ENCODE measurements at regions not wholly inside any gene's neighbourhood (a gene's known extent, or its start where the extent isn't known, plus 50 kb on each side); places are given as distances from the start of the nearest gene placed in this dataset.

DNA sequence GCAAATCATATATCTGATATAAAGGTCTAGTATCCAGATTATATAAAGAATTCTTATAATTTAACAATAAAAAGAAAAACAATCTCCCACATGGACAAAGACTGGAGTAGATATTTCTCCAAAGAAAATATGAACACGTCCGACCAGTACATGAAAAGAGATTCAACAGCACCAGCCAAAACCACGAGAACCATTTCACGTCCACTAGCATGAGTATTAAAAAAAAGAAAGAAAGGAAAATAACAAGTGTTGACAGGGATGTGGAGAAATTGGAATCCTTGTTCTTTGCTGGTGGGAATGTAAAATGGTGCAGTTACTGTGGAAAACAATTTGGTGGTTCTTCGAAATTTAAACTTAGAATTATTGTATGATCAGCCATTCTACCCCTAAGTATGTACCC lies 432.7 kb upstream of the TRIB2 start:
- DNase-seq (ENCODE audit: low spot score): no peak

DNA sequence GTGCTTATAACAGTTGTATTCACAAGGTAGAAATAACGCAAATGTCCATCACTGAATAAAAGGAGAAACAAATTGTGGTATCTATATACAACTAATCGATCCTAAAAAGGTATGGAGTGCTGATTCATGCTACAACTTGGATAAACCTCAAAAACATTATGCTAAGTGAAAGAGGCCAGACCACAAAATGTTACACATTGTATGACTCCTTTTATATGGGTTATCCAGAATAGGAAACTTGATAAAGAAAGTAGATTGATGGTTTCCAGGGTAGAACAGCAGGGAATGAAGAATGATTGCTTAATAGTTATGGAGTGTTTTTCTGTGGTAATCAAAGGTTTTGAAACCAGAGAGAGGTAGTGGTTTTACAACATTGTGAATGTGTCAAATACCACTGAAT lies 432.2 kb upstream of the TRIB2 start:
- no peak for DNase-seq (ENCODE audit: low spot score)

DNA sequence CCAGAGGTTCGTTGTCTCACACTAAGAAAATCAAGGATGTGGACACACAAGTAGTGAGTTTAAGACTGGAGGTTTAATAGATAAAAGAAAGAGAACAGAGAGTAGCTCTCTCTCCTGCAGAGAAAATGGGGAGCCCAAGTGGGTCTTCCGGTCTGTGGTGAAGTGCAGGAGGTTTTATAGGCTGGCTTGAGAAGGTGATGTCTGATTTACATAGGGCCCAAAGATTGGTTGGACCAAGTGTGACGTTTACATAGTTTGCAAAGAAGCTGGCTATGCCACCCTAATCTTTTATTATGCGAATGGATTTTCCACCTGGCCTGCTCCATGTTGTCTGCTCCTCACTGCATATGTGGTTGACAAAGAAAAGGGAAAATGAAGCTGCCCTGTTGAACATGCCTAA lies 430.4 kb upstream of the TRIB2 start:
- DNase-seq (ENCODE audit: low spot score): no peak

- DNase-seq (ENCODE audit: low spot score): no peak
Measured at GRCh38 chr2:12287220-12287751, 429.4 kb upstream of the TRIB2 start.

DNA sequence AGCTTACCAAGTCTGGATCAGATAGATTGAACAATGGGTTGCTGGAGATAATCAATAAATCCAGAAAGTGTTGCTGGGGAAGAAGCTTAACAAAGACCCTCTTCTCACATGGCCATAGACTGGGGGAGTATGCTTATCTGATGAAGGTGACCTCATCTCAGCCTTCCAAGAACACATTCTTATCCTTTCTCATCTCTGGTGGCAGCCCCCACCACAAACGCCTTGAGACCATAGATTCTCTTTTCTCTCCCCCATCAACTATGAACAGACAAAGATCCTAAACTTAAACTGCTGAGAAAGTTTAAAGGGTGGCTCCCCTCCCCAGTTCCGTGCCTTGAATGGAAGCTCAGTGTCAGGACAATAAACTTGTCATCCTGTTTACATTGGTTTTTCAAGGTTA lies 428.7 kb upstream of the TRIB2 start:
- DNase-seq (ENCODE audit: low spot score): no peak

DNA sequence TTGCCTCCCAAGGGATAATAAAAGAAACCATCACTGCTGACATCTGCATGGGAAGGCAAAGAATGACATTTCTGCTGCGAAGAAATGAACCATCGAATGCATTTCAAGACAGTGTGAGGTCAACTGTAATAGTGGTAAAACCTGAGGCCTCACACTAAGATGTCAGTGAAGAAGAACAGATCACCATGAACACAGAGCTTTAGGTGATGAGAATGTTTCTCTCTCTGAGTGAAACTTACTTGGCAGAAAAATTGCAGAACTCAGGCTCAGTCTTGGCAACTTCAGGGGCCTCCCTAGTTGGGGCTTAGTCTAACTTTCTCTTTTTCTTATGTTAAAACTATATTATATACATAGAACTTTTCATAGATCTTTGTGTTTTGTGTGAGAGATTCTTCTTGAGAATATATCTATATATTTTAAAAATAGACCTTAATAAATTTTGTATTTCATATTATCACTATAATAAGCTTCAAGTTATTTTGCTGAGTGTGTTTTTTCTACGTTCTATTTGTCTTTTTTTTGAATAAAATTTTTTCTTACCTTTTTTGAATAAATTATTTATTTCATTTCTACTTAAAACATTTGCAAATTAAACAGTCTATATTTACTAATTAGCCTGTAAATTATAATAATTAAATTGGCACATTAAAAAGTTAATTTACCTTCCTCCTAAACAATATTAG lies 427.5 kb upstream of the TRIB2 start:
- no peak for DNase-seq (ENCODE audit: low spot score)

DNA sequence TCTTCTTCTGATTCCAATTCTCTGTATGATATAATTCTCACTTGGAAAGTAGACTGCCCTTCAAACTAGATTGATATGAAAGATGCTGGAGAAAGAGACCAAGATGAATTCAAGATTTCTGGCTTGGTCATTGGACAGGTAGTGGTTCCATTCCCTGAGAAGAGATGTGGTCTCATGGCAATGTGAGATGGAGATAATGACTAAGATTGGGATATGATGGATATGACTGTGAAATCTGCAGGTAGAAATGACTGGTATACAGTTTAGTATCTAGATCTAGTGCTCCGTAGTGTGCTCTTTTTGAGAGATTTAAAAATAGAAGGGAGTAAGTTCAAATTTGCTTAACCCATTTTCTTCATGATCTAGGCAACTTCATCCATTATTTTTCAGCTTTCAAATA lies 425.4 kb upstream of the TRIB2 start:
- no peak for DNase-seq (ENCODE audit: low spot score)

DNA sequence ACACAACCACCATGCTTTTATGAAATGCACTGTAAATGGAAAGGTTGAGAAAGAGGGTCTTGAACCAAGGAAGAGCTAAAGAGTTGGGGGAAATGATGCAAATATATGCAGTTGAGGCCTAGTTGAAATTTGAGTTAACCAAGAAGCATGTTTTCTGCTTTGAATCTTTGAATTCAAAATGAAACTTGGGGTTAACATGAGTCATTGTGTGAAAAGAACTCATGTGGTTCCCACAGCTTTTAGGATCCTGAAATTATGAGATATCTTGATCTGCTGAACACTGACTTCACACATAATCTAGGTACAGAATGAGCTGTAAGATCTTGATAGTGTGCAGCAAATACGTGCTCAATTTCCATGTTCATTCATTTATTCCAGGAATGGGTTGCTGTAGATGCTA lies 422.9 kb upstream of the TRIB2 start:
- no peak for DNase-seq (ENCODE audit: low spot score)

DNA sequence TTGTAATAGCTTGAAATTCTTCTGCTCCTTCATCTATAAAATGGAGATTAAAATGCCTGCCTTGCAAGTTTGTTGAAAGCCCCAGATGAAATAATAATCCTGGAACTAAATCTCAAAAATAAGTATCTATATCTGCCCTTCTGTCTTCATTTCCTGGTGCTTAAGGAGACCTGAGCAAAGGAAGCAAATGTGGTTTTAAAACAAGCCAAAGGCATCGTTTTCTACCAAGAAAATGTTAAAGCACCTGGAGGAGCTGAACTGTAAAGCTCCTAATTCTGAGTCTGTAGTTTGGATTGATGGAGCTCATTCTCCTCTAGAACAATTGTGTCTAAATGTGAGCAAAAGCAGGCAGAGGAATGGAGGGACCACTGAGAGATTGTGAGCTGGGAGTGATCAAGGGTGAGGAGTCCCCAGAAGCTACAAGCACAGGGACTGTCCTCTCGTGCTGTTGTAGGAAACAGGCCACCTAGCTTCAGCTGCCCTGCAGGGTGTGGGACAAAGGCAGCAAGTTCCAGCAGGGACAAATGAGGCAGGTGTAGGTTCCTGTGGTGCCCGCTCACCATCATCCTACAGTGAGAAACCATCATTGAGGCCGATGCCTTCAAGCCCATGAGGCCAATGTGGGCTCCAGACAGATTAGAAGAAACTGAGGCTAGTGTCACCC lies 420.7 kb upstream of the TRIB2 start:
- no peak for DNase-seq (ENCODE audit: low spot score)

DNA sequence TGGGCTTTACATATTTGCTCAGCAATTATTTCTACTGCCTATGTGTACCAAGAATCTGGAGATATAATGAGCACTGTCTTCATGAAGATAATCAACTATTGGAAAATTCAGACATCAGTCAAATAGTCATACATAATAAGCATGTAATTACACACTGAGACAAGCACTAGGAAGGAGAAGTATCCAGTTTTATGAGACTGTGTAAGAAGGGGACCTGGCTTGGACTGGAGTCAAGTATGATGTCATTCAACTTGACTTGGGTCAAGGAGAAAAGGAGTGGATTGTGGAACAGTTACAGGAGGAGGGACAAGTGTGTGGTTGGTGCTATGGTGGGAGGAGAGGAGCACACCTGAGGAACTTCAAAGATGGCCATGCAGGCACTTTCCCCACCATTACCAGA lies 419.8 kb upstream of the TRIB2 start:
- no peak for DNase-seq (ENCODE audit: low spot score)

DNA sequence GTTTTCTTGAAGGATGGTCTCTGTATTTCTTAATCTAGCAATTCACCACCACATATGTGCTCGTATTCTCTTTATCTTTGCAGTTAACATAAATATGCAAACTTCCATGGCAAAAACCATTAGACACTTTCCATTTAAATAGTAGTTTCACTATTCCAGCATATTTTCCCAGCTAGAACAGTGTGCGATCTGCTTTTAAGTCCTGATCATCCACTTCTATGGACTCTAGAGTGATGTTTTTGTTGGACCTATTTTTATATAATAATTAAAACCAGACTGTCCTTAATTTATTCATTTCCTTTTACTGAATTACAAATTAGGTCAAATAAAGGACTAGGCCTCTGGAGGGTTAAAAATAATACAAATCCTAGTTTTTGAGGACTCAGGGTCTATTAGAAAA lies 418.4 kb upstream of the TRIB2 start:
- DNase-seq (ENCODE audit: low spot score): no peak

GRCh38 chr2:12299431-12299830 lies 417.3 kb upstream of the TRIB2 start:
- DNase-seq (ENCODE audit: low spot score): no peak

DNA sequence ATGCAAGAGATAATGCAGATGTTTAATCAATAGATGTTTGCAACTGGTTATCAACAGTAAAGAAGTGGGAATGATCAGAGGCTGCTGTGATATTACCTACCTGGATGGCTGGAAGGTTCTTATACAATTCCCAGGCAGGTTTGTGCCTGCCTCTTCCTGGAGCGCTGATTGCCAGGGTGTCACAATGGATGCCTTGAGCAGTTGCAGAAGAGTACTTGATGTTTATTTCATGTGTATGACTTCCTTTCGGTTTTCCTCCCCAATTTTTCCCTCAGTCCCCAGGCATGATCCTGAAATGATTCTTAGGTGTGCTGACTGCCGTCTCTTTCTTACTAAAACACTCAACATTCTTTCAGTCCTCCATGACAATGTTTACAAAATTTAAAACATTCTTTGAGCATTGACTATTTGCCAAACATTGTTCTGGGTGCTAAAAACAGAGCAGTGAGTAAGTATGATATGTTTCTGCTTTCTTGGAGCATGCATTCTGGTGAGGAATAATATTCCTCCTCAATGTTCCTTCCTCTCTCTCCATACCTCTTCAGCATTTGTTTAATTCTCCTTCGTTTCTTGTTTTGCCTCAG lies 416.6 kb upstream of the TRIB2 start:
- no peak for DNase-seq (ENCODE audit: low spot score)

DNA sequence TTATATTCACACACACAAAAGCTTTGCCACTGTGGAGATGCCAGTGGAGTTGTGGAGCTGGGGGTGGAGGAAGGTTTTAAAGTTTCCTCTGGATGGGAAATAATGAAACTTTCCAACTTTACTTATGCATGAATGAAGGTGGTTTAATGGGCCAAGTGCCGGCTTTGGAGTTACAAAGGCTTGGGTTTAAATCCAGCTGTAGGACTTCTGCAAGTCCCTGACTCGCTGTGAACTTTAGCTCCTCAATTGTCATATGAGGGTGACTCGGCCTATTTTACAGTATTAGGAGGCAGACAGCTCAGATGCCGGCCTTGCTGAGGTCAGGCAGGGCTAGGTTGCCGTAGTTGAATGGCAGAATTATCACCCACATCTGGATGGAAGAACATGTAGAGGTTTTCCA lies 415.8 kb upstream of the TRIB2 start:
- DNase-seq (ENCODE audit: low spot score): no peak

DNA sequence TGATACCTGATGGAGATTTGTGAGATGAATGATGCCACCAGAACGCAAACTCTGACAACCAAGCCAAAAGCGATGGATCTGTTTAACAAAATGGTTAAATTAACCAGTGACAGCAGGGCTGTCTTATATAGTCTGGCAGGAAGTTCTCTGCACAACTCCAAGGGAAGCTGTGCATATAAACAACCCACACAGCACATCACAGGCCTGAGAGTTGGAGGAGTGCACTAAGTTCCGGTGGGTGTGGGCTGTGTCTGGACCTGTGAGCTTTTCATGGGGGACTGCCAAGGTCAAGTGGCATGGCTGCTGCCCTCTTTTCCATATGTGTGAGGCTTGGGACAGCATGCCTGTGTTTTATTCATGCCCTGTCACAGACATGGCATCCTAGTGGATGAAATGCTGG lies 414.6 kb upstream of the TRIB2 start:
- DNase-seq (ENCODE audit: low spot score): no peak

- no peak for DNase-seq (ENCODE audit: low spot score)
Measured at GRCh38 chr2:12302691-12303090, 414.0 kb upstream of the TRIB2 start.

GRCh38 chr2:12303181-12304030 lies 413.3 kb upstream of the TRIB2 start:
- DNase-seq (ENCODE audit: low spot score): no peak

DNA sequence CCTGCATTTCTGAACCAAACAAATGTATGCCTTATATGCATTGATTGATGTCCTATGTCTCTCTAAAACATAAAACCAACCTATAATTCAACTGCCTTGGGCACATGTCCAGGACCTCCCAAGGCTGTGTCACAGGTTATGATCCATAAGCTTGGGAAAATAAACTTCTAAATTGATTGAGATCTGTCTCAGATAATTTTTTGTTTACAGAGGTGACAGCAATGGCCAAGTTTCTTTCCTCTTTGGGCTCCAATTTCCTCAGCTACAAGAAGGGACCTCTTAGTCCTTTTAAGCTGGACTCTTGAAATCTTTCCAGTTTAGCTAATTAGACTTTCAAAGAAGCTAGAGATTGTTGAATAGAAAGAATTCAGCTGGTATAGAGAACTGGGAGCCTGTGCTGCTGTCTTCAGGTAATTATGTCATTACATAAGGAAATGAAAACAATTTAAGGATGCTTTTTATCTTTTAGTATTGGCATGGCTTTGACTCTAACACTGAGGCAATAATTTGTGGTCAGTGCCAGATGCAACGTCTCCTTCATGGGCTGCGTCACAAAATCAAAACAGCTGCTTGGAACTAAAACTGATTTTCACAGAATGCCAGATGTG lies 412.1 kb upstream of the TRIB2 start:
- no peak for DNase-seq (ENCODE audit: low spot score)

DNA sequence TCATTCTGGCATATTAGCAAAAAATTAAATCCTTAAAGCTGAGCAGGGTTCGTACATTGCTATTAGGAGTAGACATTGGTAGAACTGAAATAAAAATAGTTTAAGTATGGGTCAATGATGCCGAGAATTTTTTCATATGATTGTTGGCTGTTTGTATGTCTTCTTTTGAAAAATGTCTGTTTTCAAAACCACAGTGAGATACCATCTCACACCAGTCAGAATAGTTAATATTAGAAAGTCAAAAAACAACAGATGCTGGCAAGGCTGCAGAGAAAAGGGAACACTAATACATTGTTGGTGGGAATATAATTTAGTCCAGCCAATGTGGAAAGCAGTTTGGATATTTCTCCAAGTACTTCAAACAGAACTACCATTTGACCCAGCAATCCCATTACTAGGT lies 410.8 kb upstream of the TRIB2 start:
- DNase-seq (ENCODE audit: low spot score): no peak

GRCh38 chr2:12310399-12310798 lies 406.3 kb upstream of the TRIB2 start:
- DNase-seq (ENCODE audit: low spot score): no peak

GRCh38 chr2:12313445-12314126 lies 403.1 kb upstream of the TRIB2 start:
- DNase-seq (ENCODE audit: low spot score): no peak
